RWPE2 (cell line): ENCODE measurements at regions not wholly inside any gene's neighbourhood (a gene's known extent, or its start where the extent isn't known, plus 50 kb on each side); places are given as distances from the start of the nearest gene placed in this dataset.
"Not testable (repeated sequence)": the region's sequence is repeated elsewhere in the genome, so short reads cannot be mapped to it uniquely, and the experiment has no call there.

ENCODE experiments used
- ATAC-seq: fragments of 200-7000 bp; cut with Tn5 transposase; 3 replicates; pipeline ENCODE4 v1.9.1; 2021; ENCODE audit warnings: low read depth
- DNase-seq: peaks from one replicate; pipeline ENCODE4 v3.0.0-alpha.2; 2020; ENCODE audit warnings: low spot score
- H3K27ac ChIP-seq: fragments of 450-650 bp; 2 replicates; pipeline ENCODE4 v1.5.1; 2017; ENCODE audit warnings: mild to moderate bottlenecking; ENCODE audit not compliant: poor library complexity, severe bottlenecking
- H3K27me3 ChIP-seq: fragments of 250-450 bp; sonication (Bioruptor Pico); 2 replicates; pipeline ENCODE4 v1.5.1; 2021; ENCODE audit warnings: mild to moderate bottlenecking, moderate library complexity; ENCODE audit not compliant: insufficient read depth, poor library complexity, severe bottlenecking
- H3K36me3 ChIP-seq: fragments of 250-450 bp; sonication (Bioruptor Pico); 2 replicates; pipeline ENCODE4 v1.5.1; 2020; ENCODE audit warnings: low read depth, mild to moderate bottlenecking, moderate library complexity
- H3K4me1 ChIP-seq: fragments of 250-450 bp; sonication (Bioruptor Pico); 2 replicates; pipeline ENCODE4 v1.5.1; 2021; ENCODE audit warnings: mild to moderate bottlenecking, moderate library complexity; ENCODE audit not compliant: insufficient read depth, poor library complexity, severe bottlenecking
- H3K4me3 ChIP-seq: fragments of 250-450 bp; sonication (Bioruptor Pico); 2 replicates; pipeline ENCODE4 v1.5.1; 2021; ENCODE audit warnings: mild to moderate bottlenecking, moderate library complexity; ENCODE audit not compliant: severe bottlenecking
- H3K9me3 ChIP-seq: fragments of 250-450 bp; sonication (Bioruptor Pico); 2 replicates; pipeline ENCODE4 v1.5.1; 2021; ENCODE audit warnings: mild to moderate bottlenecking, moderate library complexity; ENCODE audit not compliant: severe bottlenecking
- TF ChIP-seq, protein P1 (sequence below): fragments of 450-650 bp; IDR thresholded peaks from one replicate; pipeline ENCODE4 v1.5.1; 2017; ENCODE audit warnings: mild to moderate bottlenecking, moderate library complexity; ENCODE audit not compliant: poor library complexity, severe bottlenecking

DNA sequence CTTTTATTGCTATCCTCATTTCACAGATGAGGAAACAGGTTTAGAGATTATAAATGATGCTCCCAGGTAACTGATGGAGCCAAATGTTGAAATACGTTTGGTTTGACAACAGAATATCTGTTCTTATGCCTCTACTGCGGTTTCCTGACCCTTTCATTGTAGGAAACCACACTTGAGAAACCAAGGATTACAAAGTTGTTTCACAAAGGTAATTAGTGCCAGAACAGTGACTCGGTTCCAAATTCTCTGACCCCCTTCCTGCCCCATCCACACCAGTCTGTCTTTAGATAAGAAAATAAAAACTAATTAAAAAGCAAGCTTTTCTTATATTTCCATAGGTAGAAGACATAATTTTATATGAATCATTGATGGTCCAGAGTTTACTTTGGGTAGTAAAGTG lies 393.7 kb upstream of the MBL2 start:
- no peak overlapping the region for H3K27ac ChIP-seq
- TF ChIP-seq, protein P1, sequence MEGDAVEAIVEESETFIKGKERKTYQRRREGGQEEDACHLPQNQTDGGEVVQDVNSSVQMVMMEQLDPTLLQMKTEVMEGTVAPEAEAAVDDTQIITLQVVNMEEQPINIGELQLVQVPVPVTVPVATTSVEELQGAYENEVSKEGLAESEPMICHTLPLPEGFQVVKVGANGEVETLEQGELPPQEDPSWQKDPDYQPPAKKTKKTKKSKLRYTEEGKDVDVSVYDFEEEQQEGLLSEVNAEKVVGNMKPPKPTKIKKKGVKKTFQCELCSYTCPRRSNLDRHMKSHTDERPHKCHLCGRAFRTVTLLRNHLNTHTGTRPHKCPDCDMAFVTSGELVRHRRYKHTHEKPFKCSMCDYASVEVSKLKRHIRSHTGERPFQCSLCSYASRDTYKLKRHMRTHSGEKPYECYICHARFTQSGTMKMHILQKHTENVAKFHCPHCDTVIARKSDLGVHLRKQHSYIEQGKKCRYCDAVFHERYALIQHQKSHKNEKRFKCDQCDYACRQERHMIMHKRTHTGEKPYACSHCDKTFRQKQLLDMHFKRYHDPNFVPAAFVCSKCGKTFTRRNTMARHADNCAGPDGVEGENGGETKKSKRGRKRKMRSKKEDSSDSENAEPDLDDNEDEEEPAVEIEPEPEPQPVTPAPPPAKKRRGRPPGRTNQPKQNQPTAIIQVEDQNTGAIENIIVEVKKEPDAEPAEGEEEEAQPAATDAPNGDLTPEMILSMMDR, result no peak
- no peak overlapping the region for H3K4me3 ChIP-seq
- H3K27me3 ChIP-seq, result no peaks in the 10 kb centered on the region
- DNase-seq, result no peak
- ATAC-seq, result no peak
- no peaks in the 10 kb centered on the region for H3K36me3 ChIP-seq
- no peaks in the 10 kb centered on the region for H3K9me3 ChIP-seq
- no peaks in the 10 kb centered on the region for H3K4me1 ChIP-seq

DNA sequence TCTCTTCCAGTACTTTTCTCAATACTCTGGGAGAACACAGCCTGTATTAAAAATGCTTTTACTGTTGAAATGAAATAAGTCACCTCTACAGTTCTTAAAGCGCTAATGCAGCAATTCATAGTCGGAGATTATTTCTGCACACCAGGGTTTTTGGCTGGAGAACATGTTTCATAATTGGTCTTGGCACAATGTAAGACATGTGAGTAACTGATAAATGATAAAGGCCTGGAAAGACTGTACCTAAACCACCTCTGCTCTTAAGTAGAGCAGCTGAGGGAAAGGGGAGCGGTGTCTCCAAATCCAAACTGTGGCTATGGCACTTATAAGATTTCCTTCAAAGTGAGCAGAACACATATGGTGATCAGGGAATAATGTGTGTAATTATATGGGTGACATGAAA lies 390.3 kb upstream of the MBL2 start:
- H3K9me3 ChIP-seq, result no peaks in the 10 kb centered on the region
- H3K36me3 ChIP-seq, result no peaks in the 10 kb centered on the region
- H3K4me3 ChIP-seq, result no peak overlapping the region
- ATAC-seq (no peak), DNase-seq (no peak)
- TF ChIP-seq, protein P1, result no peak
- H3K4me1 ChIP-seq, result no peaks in the 10 kb centered on the region
- no peak overlapping the region for H3K27ac ChIP-seq
- no peaks in the 10 kb centered on the region for H3K27me3 ChIP-seq

DNA sequence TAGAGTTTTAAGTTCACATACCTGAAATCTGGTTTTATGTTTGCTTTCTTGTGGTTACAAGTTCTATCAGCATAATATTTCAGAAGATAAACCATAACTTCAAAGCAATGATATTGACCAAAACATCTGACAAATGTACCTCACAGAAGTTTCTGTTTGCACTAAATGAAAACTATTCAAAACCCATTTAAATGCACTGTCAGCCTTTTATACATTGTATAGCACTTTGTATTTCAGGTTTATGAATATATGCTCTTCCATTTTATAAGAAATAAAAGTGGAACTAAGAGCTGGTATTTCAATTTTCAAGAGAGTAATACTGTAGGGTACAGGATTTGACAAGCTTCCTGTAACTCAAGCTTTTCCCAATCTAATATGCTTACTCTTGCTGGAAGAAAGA lies 388.6 kb upstream of the MBL2 start:
- Histone ChIP-seq H3K27me3 (no peaks in the 10 kb centered on the region), H3K9me3 (no peaks in the 10 kb centered on the region), H3K4me3 (no peak overlapping the region), H3K36me3 (no peaks in the 10 kb centered on the region), H3K4me1 (no peaks in the 10 kb centered on the region), H3K27ac (no peak overlapping the region)
- ATAC-seq, result no peak
- TF ChIP-seq, protein P1, result no peak
- DNase-seq, result no peak

DNA sequence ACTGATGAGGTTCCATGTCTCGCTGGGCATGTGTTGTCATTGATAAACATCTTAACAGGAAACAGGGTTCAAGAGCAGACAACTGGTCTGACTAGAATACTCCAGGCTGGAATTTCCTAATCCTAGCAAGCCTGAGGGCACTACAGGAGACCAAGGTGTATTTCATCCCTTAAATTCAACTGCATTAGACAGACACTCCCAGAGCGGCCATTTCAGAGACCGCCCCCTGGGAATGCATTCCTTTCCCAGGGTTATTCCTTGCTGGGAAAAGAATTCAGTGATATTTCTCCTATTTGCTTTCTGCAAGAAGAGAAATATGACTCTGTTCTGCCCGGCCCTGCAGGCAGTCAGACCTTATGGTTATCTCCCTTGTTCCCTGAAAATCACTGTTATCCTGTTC lies 383.1 kb upstream of the MBL2 start:
- not testable (repeated sequence) for H3K4me3 ChIP-seq, ATAC-seq, H3K9me3 ChIP-seq, H3K27ac ChIP-seq, H3K4me1 ChIP-seq, DNase-seq, H3K27me3 ChIP-seq, H3K36me3 ChIP-seq

DNA sequence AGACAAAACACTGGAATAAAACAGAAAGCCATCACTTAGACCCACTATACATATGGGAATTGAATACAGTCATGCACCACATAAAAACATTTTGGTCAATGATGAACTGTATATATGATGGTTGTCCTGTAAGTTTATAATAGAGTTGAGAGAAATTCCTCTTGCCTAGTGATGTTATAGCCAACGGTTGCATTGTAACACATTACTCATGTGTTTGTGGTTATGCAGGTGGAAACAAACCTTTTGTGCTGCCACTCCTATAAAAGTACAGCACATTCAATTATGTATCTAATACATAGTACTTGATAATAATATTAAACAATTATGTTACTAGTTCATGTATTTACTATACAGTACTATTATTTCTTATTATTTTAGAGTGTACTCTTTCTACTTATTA lies 381.2 kb upstream of the MBL2 start:
- Histone ChIP-seq H3K4me1 (no peaks in the 10 kb centered on the region), H3K36me3 (no peaks in the 10 kb centered on the region), H3K27me3 (no peaks in the 10 kb centered on the region), H3K4me3 (no peak overlapping the region), H3K27ac (no peak overlapping the region), H3K9me3 (peaks cover 2% of the 10 kb centered on the region)
- TF ChIP-seq, protein P1, result no peak
- no peak for DNase-seq
- no peak for ATAC-seq
